SH-SY5Y (cell line): ENCODE measurements at regions not wholly inside any gene's neighbourhood (a gene's known extent, or its start where the extent isn't known, plus 50 kb on each side); places are given as distances from the start of the nearest gene placed in this dataset.

Source experiments
- GATA2 ChIP-seq: IDR thresholded peaks from 2 replicates; pipeline ENCODE4 v1.6.1; 2011; ENCODE audit warnings: mild to moderate bottlenecking, low read depth, low read length
- GATA3 ChIP-seq: IDR thresholded peaks from 2 replicates; pipeline ENCODE4 v1.6.1; 2011; ENCODE audit warnings: low read depth, mild to moderate bottlenecking, low read length, moderate library complexity

DNA sequence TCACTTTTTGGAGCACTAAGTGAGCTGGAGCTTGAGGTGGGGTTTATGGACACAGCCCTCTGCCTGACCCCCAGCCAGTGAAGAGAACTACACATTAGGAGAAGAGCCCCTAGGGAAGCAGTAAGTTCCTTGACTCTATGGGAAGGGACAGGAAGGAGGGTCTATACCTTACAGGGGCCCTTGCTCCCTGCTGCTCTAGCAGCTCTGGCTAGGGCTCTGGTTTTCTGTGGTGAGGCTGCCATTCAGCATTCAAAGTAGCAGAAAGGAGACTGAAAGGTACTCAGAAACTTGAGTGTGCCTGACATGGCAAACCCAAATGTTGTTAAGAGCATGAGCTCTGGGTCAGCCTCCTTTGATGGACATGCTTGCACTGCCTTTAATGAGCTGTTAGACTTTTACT is 144.0 kb upstream of the KIT start:
- TF ChIP-seq GATA3 (no peak), GATA2 (no peak)
